ENCODE measurements at regions not wholly inside any gene's neighbourhood (a gene's known extent, or its start where the extent isn't known, plus 50 kb on each side); places are given as distances from the start of the nearest gene placed in this dataset.

- Histone ChIP-seq H3K4me2 (ENCODE audit: insufficient read depth, insufficient read length, low read length) (no peak overlapping the region), H2BK20ac (ENCODE audit: low read depth, low read length, poor library complexity, severe bottlenecking) (no peak overlapping the region), H2BK120ac (ENCODE audit: low read depth, low read length, poor library complexity, severe bottlenecking) (no peak overlapping the region), H3K27ac (ENCODE audit: insufficient read length, low read depth, low read length) (no peak overlapping the region), H2BK12ac (ENCODE audit: insufficient read length, low read depth, low read length) (no peak overlapping the region), H3K23me2 (ENCODE audit: insufficient read length, low read depth, low read length, poor library complexity, severe bottlenecking) (no peaks in the 10 kb centered on the region), H3K9me3 (ENCODE audit: control insufficient read depth, low read depth, low read length) (no peaks in the 10 kb centered on the region), H3K9ac (ENCODE audit: extremely low read depth, insufficient read length, low read length) (no peak overlapping the region), H3K79me1 (ENCODE audit: insufficient read depth, low read depth, low read length, poor library complexity, severe bottlenecking) (no peaks in the 10 kb centered on the region), H3K18ac (ENCODE audit: insufficient read length, low read depth, low read length) (no peak overlapping the region), H3T11ph (ENCODE audit: low read length) (no peak overlapping the region), H4K91ac (ENCODE audit: insufficient read length, low read depth, low read length) (no peak overlapping the region), H2AFZ (ENCODE audit: low read length) (no peak overlapping the region), H3K79me2 (ENCODE audit: insufficient read depth, low read length) (no peaks in the 10 kb centered on the region; the same call in 1 of the 2 replicates), H4K5ac (ENCODE audit: insufficient read length, low read depth, low read length) (no peak overlapping the region), H2BK15ac (ENCODE audit: low read depth, low read length) (no peak overlapping the region), H3K4ac (ENCODE audit: low read depth, low read length) (no peak overlapping the region), H3K4me1 (ENCODE audit: insufficient read depth, low read length) (no peaks in the 10 kb centered on the region), H3K23ac (ENCODE audit: insufficient read length, low read depth, low read length) (no peak overlapping the region), H2AK5ac (ENCODE audit: insufficient read length, low read length) (no peak overlapping the region), H3K56ac (ENCODE audit: insufficient read length, low read depth, low read length) (no peak overlapping the region), H3K14ac (ENCODE audit: insufficient read depth, low read length) (no peak overlapping the region), H3K27me3 (ENCODE audit: insufficient read depth, low read length) (no peaks in the 10 kb centered on the region), H4K20me1 (ENCODE audit: control insufficient read depth, insufficient read depth, insufficient read length) (no peaks in the 10 kb centered on the region), H2BK5ac (ENCODE audit: insufficient read length, low read length) (no peak overlapping the region), H4K8ac (replicated peaks; ENCODE audit: insufficient read length, low read depth, low read length) (no peak overlapping the region)
- Mint-ChIP-seq H3K36me3 (ENCODE audit: insufficient read depth in 1 of 3, low read depth in 3 of 3) (peaks cover 24 to 49% (median 43%) of the 10 kb centered on the region in 3 experiments), H3K27ac (no peak overlapping the region; a peak in 1 of 7 replicates), H3K4me3 (no peak overlapping the region), H3K27me3 (ENCODE audit: low read depth) (no peaks in the 10 kb centered on the region; the same call in 1 of the 2 replicates), H3K4me1 (no peaks in the 10 kb centered on the region), H3K9me3 (no peaks in the 10 kb centered on the region)
- DNase-seq: no peak
- WGBS (ENCODE audit: extremely low coverage, insufficient read length, low lambda C conversion rate): no CpG with 5 or more reads among the region's 7 CpGs
- TF ChIP-seq CTCF (conservative IDR thresholded peaks at IDR 0.05): no peak
Measured at GRCh38 chr14:71725922-71726579, 206.2 kb upstream of the RGS6 start.
